Astrocyte of the spinal cord (primary cell): ENCODE measurements at regions not wholly inside any gene's neighbourhood (a gene's known extent, or its start where the extent isn't known, plus 50 kb on each side); places are given as distances from the start of the nearest gene placed in this dataset.

Source experiments
- DNase-seq: peaks from one replicate; pipeline ENCODE4 v3.0.0; 2011; ENCODE audit warnings: low read depth, low spot score
- H3K4me3 ChIP-seq: 2 replicates; pipeline ENCODE4 v1.5.1; 2011; ENCODE audit warnings: low read depth, mild to moderate bottlenecking, low read length, moderate library complexity
- in situ Hi-C: cut with HindIII; loops from 2 replicates; pipeline ENCODE4 v1.10.0; 2017; ENCODE audit warnings: low sequenced_read_pairs
- TF ChIP-seq, protein P1 (sequence below): IDR thresholded peaks from 2 replicates; pipeline ENCODE4 v1.5.1; 2012; ENCODE audit warnings: low read depth, mild to moderate bottlenecking, low read length, inconsistent platforms

DNA sequence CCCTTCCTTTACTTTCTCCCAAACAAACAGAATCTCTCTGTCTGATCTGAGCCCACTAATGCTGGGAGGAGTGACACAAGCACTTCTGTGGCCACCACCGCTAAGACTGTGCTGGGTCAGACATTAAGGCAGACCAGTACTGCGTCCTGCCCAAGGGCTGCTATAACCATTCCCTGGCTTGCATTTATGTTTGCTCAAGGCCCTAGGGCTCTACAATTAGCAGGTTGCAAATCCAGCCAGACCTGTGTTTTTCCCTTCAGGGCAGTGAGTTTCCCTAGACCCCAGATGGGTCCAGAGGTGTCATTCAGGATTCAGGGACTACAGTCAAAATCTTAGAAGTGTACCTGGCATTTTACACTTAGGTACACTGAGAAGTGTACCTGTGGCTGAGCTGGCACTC, 89.7 kb downstream of the SPANXN4 start:
- in situ Hi-C loops = no loop called here
- no peak overlapping the region for H3K4me3 ChIP-seq
- TF ChIP-seq, protein P1, sequence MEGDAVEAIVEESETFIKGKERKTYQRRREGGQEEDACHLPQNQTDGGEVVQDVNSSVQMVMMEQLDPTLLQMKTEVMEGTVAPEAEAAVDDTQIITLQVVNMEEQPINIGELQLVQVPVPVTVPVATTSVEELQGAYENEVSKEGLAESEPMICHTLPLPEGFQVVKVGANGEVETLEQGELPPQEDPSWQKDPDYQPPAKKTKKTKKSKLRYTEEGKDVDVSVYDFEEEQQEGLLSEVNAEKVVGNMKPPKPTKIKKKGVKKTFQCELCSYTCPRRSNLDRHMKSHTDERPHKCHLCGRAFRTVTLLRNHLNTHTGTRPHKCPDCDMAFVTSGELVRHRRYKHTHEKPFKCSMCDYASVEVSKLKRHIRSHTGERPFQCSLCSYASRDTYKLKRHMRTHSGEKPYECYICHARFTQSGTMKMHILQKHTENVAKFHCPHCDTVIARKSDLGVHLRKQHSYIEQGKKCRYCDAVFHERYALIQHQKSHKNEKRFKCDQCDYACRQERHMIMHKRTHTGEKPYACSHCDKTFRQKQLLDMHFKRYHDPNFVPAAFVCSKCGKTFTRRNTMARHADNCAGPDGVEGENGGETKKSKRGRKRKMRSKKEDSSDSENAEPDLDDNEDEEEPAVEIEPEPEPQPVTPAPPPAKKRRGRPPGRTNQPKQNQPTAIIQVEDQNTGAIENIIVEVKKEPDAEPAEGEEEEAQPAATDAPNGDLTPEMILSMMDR = no peak
- DNase-seq = no peak

- no peak for DNase-seq
- in situ Hi-C loops = no loop called here
- H3K4me3 ChIP-seq = no peak overlapping the region
- TF ChIP-seq, protein P1 = no peak
Observed at GRCh38 chrX:143095816-143096215, 70.1 kb downstream of the SPANXN4 start.

DNA sequence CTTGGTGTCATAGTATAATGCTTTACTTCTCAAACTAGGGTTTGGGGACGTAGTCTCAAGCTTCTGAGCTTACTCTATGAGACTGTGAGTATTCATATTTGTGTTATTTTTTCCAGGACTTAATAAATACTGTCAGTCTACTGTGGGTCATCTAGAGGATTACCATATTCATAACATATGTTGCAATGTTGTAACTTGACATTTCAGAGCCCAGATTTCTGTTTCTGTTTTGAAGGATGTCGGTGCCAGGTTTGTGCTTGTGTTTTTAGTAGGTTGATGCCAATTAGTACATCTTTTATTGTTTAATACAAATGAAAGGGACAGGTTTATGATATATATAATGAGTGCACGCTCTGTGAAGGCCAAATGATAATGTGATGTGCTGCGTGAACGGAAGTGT, 69.6 kb downstream of the SPANXN4 start:
- no peak overlapping the region for H3K4me3 ChIP-seq
- in situ Hi-C loops = no loop called here
- no peak for DNase-seq
- TF ChIP-seq, protein P1 = no peak

- TF ChIP-seq, protein P1 = no peak
- in situ Hi-C loops = no loop called here
- DNase-seq = no peak
- H3K4me3 ChIP-seq = no peak overlapping the region
Observed at GRCh38 chrX:143094417-143095023, 68.8 kb downstream of the SPANXN4 start.
